OCI-LY7 (cell line): ENCODE measurements at regions not wholly inside any gene's neighbourhood (a gene's known extent, or its start where the extent isn't known, plus 50 kb on each side); places are given as distances from the start of the nearest gene placed in this dataset.

Source experiments
- BruUV-seq: library from RNA; stranded (reverse); fragments of 400-500 nt; replicated peaks from 2 replicates; lab custom pipeline; 2021; lab: Mats Ljungman, UMichigan
- CTCF ChIA-PET: fragments of 300-600 bp; sonication (Branson Sonifier 250); formaldehyde crosslinking; loops from one replicate; lab custom pipeline; 2022; ENCODE audit warnings: antibody characterized with exemption; ENCODE audit not compliant: unreplicated experiment; lab: Charles Lee
- POLR2A ChIA-PET: fragments of 300-600 bp; sonication (Branson Sonifier 250); formaldehyde crosslinking; loops from one replicate; lab custom pipeline; 2022; ENCODE audit warnings: antibody characterized with exemption; lab: Charles Lee
- DNase-seq: peaks from one replicate; pipeline ENCODE4 v3.0.0-alpha.2; 2015; ENCODE audit warnings: low spot score
- H2AFZ ChIP-seq: fragments of 200-600 bp; sonication (generic), shearing (Covaris generic); 2 replicates; pipeline ENCODE4 v1.6.1; 2014; ENCODE audit warnings: mild to moderate bottlenecking, antibody characterized with exemption, low read length, moderate library complexity
- H3K27ac ChIP-seq: fragments of 200-600 bp; sonication (generic); 2 replicates; pipeline ENCODE4 v1.5.1; 2014; ENCODE audit warnings: mixed run types, low read depth, mild to moderate bottlenecking, moderate library complexity, low read length, inconsistent platforms; ENCODE audit not compliant: poor library complexity, severe bottlenecking
- H3K36me3 ChIP-seq: fragments of 200-600 bp; sonication (generic); 2 replicates; pipeline ENCODE4 v1.6.1; 2014; ENCODE audit warnings: mild to moderate bottlenecking, antibody characterized with exemption, low read length, moderate library complexity, mixed read lengths; ENCODE audit not compliant: insufficient read depth
- H3K4me1 ChIP-seq: fragments of 200-600 bp; sonication (generic); 2 replicates; pipeline ENCODE4 v1.5.1; 2014; ENCODE audit warnings: mild to moderate bottlenecking, low read length; ENCODE audit not compliant: insufficient read depth, poor library complexity, severe bottlenecking
- H3K4me2 ChIP-seq: fragments of 200-600 bp; sonication (generic); 2 replicates; pipeline ENCODE4 v1.6.1; 2014; ENCODE audit warnings: mild to moderate bottlenecking, low read length
- H3K4me3 ChIP-seq: fragments of 200-600 bp; sonication (generic); 2 replicates; pipeline ENCODE4 v1.5.1; 2014; ENCODE audit warnings: mild to moderate bottlenecking, low read depth, low read length; ENCODE audit not compliant: poor library complexity, severe bottlenecking
- H3K79me2 ChIP-seq: fragments of 200-600 bp; sonication (generic); 2 replicates; pipeline ENCODE4 v1.6.1; 2016; ENCODE audit warnings: low read depth, mild to moderate bottlenecking, low read length, moderate library complexity, mixed read lengths; ENCODE audit not compliant: insufficient read depth
- H3K9me2 ChIP-seq: fragments of 200-600 bp; sonication (generic); 2 replicates; pipeline ENCODE4 v1.6.1; 2016; ENCODE audit warnings: mild to moderate bottlenecking, low read length, mixed read lengths; ENCODE audit not compliant: insufficient read depth
- H3K9me3 ChIP-seq: fragments of 200-600 bp; sonication (generic); 2 replicates; pipeline ENCODE4 v1.6.1; 2014; ENCODE audit warnings: mild to moderate bottlenecking, mixed run types, low read length, mixed read lengths
- H4K20me1 ChIP-seq: fragments of 200-600 bp; sonication (generic); 2 replicates; pipeline ENCODE4 v1.6.1; 2014; ENCODE audit warnings: mild to moderate bottlenecking, antibody characterized with exemption, low read length, moderate library complexity, mixed read lengths; ENCODE audit not compliant: insufficient read depth
- EZH2phosphoT487 ChIP-seq: fragments of 200-600 bp; sonication (generic); IDR thresholded peaks from 2 replicates; pipeline ENCODE4 v1.6.1; 2018; ENCODE audit warnings: low read depth, borderline replicate concordance, mild to moderate bottlenecking, mixed run types, antibody characterized with exemption, low read length, moderate library complexity, mixed read lengths
- intact Hi-C: fragments of 100-400 bp; cut with micrococcal nuclease; formaldehyde crosslinking; loops from one replicate; pipeline ENCODE4 v1.10.0; 2022; ENCODE audit not compliant: unreplicated experiment
- TF ChIP-seq, protein P1 (sequence below): fragments of 200-600 bp; sonication (generic); conservative IDR thresholded peaks from 2 replicates; pipeline ENCODE4 v1.5.1; 2014; ENCODE audit warnings: mild to moderate bottlenecking, antibody characterized with exemption, low read length, moderate library complexity, mixed read lengths

- no peaks in the 10 kb centered on the region for H3K9me3 ChIP-seq
- no peak overlapping the region for H2AFZ ChIP-seq
- TF ChIP-seq EZH2phosphoT487, result no peak
- TF ChIP-seq, protein P1, sequence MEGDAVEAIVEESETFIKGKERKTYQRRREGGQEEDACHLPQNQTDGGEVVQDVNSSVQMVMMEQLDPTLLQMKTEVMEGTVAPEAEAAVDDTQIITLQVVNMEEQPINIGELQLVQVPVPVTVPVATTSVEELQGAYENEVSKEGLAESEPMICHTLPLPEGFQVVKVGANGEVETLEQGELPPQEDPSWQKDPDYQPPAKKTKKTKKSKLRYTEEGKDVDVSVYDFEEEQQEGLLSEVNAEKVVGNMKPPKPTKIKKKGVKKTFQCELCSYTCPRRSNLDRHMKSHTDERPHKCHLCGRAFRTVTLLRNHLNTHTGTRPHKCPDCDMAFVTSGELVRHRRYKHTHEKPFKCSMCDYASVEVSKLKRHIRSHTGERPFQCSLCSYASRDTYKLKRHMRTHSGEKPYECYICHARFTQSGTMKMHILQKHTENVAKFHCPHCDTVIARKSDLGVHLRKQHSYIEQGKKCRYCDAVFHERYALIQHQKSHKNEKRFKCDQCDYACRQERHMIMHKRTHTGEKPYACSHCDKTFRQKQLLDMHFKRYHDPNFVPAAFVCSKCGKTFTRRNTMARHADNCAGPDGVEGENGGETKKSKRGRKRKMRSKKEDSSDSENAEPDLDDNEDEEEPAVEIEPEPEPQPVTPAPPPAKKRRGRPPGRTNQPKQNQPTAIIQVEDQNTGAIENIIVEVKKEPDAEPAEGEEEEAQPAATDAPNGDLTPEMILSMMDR, result no peak
- no peaks in the 10 kb centered on the region for H4K20me1 ChIP-seq
- DNase-seq, result no peak
- no peaks in the 10 kb centered on the region for H3K9me2 ChIP-seq
- no peaks in the 10 kb centered on the region for H3K36me3 ChIP-seq
- H3K27ac ChIP-seq, result no peak overlapping the region
- no peaks in the 10 kb centered on the region for H3K79me2 ChIP-seq
- no peak overlapping the region for H3K4me3 ChIP-seq
- CTCF ChIA-PET, result no interaction called here
- POLR2A ChIA-PET, result interaction anchor here (0.6 kb wide), 1 partner anchor 16 kb away, joined by 3 read pairs; no protein-coding TSS in a partner anchor
- no TSS peak for BruUV-seq
- no peaks in the 10 kb centered on the region for H3K4me1 ChIP-seq
- no peak overlapping the region for H3K4me2 ChIP-seq
- intact Hi-C loops, result no loop called here
Observed at GRCh38 chr1:90356991-90357390, 360.1 kb downstream of the BARHL2 start.

- POLR2A ChIA-PET, result no interaction called here
- no peaks in the 10 kb centered on the region for H4K20me1 ChIP-seq
- H3K4me2 ChIP-seq, result no peak overlapping the region
- no TSS peak for BruUV-seq
- H3K9me3 ChIP-seq, result no peaks in the 10 kb centered on the region
- no peak for DNase-seq
- no peaks in the 10 kb centered on the region for H3K79me2 ChIP-seq
- no peak overlapping the region for H2AFZ ChIP-seq
- intact Hi-C loops, result no loop called here
- CTCF ChIA-PET, result no interaction called here
- H3K36me3 ChIP-seq, result no peaks in the 10 kb centered on the region
- no peak overlapping the region for H3K4me3 ChIP-seq
- no peak for TF ChIP-seq EZH2phosphoT487
- TF ChIP-seq, protein P1, result no peak
- H3K4me1 ChIP-seq, result no peaks in the 10 kb centered on the region
- H3K9me2 ChIP-seq, result no peaks in the 10 kb centered on the region
- no peak overlapping the region for H3K27ac ChIP-seq
Observed at GRCh38 chr1:90356101-90356500, 361.0 kb downstream of the BARHL2 start.

DNA sequence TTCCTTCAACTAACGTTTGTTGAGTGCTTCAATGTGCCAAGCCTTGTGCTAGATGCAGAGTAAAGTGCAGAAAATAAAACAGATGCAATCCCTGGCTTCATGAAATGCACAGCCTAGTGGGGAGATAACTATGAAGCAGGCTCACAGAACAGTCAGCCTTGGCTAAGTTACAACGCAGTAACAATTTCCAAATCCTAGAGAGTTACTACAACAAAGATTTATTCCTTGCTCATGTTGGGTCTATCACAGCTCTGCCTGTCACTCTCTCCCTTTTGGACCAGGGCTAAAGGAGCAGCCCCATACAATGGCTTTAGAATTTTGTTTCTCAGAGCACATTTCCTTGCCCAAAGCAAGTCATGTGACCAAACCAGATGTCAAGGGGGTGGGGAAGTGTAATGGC is 359.8 kb downstream of the ZNF326 start:
- TF ChIP-seq, protein P1, result no peak
- no peak for TF ChIP-seq EZH2phosphoT487
- no peaks in the 10 kb centered on the region for H3K4me1 ChIP-seq
- no peak for DNase-seq
- H3K4me2 ChIP-seq, result no peak overlapping the region
- H4K20me1 ChIP-seq, result no peaks in the 10 kb centered on the region
- no peaks in the 10 kb centered on the region for H3K9me2 ChIP-seq
- ChIA-PET CTCF (no interaction called here), POLR2A (no interaction called here)
- intact Hi-C loops, result no loop called here
- no peaks in the 10 kb centered on the region for H3K36me3 ChIP-seq
- BruUV-seq, result no TSS peak
- no peak overlapping the region for H3K4me3 ChIP-seq
- H3K79me2 ChIP-seq, result no peaks in the 10 kb centered on the region
- no peak overlapping the region for H2AFZ ChIP-seq
- no peak overlapping the region for H3K27ac ChIP-seq
- H3K9me3 ChIP-seq, result no peaks in the 10 kb centered on the region
